ENCODE measurements at regions not wholly inside any gene's neighbourhood (a gene's known extent, or its start where the extent isn't known, plus 50 kb on each side); places are given as distances from the start of the nearest gene placed in this dataset.

DNA sequence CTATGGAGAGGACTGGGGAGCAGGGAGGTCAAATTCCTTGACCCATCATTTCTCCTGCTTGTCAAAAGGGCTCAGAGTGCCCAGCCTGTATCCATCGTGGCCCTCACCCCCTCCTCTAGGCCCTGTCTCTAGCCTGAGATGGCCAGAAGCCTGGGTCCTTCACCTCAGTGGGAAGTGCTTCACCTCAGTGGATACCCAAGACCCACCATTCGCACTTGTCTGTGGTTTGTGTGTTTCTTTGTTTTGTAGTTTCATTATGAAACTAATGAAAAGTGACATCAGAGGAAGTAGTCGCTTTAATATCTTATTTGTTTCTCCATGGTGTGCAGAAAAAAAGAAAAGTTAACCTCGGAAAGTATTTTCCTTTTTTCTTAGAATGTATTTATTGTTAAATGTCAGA is 194.0 kb upstream of the CADM1 start:
- no peak for DNase-seq

DNA sequence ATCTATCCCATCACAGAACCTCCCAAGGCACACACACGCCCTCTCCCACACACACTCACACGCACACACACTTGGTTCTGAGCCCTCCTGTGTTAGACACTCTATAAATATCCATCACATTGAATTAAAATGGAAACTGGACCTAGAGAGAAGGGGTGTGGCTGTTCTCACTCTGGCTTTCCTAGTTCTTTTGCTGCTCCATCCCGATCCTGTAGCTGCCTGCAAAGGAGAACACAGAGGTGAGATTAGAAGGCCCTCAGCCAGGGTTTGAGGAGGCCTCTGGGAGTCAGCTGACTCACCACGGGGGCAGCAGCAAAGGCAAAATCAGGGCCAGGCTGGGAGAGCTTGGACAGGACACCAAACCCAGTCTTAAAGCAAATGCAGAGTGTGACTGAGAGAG is 192.3 kb upstream of the CADM1 start:
- no peak for DNase-seq

DNA sequence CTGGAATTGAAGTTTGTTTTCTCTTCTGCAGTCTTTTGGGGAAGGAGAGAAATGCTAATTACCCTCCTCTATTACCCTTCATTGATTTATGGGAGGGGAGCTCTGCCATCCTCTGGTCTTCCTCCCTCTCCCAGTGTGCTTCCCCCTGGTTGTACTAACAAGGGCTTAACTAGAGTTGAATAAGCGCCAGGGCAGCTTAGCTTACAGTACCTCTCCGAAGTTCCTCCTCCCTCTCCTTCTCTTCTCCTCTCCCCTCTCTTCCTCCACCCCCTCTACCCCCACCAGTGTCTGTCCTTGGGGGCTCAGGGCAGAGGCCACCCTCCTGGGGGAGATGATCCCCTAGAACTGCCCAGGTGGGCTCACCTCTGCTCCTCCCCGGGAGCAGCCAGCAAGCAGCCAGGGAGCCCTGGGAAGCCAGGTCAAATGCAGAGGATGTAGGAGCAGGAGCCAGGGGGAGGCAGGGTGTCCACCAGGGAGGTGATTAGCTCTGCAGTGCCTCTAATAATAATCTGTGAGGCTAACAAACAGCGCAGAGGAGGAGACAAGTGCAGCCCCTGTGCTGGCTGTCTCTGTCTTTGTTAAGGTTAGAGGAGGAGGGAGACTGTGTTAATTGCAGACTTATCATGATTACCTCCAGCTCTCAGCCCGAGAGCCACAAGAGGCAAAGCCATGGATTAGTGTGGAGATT is 191.6 kb upstream of the CADM1 start:
- no peak for DNase-seq

DNA sequence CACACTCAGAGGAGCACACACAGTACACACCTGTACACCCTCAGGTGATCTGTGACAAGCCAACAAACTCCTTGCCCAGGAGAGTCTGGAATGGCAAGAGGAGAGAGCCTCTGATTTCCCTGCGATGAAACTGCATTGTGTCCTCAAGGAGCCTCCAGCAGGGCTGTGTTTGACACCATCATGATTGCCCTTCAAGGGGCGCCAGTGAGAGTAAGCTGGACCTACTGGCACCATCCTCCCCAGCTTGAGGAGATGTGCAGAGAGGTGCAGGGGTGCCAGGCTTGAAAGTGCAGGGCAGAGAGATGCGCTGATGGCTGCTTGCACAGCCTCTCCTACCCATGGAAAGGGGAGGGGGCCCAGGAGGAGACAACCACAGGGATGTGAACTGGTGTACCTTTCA is 188.8 kb upstream of the CADM1 start:
- DNase-seq = no peak

- DNase-seq = no peak
These were observed 186.8 kb upstream of the CADM1 start for GRCh38 chr11:115691030-115691429.

- no peak for DNase-seq
These were observed 183.7 kb upstream of the CADM1 start for GRCh38 chr11:115687934-115688333.

DNA sequence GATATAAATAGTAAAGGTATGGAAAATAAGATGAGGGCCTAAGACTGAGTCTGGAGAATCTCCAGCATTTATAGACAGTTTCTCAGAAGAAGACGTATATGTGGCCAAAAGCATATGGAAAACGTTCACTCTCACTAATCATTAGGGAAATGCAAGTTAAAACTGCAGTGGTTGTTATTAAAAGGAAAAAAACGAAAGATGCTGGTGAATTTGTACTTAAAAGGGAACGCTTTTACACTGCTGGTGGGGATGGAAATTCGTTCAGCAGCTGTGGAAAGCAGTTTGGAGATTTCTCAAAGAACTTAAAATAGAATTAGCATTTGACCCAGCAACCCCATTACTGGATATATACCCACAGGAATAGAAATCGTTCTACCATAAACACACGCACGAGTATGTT is 180.5 kb upstream of the CADM1 start:
- DNase-seq = no peak

- DNase-seq = no peak
These were observed 179.9 kb upstream of the CADM1 start for GRCh38 chr11:115684135-115684534.

GRCh38 chr11:115682888-115683287 is 178.7 kb upstream of the CADM1 start:
- DNase-seq = no peak

- DNase-seq = no peak
These were observed 177.9 kb upstream of the CADM1 start for GRCh38 chr11:115682101-115682500.

- DNase-seq = no peak
These were observed 175.7 kb upstream of the CADM1 start for GRCh38 chr11:115679945-115680344.

- peak; percentile 0 for DNase-seq
These were observed 174.7 kb upstream of the CADM1 start for GRCh38 chr11:115678942-115679341.

GRCh38 chr11:115677190-115677589 is 173.0 kb upstream of the CADM1 start:
- DNase-seq = no peak

DNA sequence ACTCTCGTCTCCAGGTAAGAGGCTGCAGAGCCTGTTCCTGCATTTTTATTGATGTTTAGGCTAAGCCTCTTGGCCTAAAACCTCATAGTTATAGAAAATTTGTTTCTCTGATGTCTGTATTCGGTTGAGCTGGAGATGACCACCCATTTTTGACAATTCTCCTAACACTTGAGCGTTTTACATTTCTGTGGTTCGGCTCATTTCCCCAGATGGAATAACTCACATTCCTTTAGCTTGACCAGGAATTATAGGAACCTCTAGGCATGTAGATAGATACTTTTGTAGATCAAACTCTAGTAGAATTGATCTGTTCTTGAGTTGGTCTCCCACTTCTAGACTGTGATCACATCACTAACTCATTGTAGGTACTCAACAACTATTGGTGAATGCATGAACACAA is 172.6 kb upstream of the CADM1 start:
- DNase-seq = no peak

GRCh38 chr11:115676206-115676605 is 172.0 kb upstream of the CADM1 start:
- peak; percentile 1 for DNase-seq

DNA sequence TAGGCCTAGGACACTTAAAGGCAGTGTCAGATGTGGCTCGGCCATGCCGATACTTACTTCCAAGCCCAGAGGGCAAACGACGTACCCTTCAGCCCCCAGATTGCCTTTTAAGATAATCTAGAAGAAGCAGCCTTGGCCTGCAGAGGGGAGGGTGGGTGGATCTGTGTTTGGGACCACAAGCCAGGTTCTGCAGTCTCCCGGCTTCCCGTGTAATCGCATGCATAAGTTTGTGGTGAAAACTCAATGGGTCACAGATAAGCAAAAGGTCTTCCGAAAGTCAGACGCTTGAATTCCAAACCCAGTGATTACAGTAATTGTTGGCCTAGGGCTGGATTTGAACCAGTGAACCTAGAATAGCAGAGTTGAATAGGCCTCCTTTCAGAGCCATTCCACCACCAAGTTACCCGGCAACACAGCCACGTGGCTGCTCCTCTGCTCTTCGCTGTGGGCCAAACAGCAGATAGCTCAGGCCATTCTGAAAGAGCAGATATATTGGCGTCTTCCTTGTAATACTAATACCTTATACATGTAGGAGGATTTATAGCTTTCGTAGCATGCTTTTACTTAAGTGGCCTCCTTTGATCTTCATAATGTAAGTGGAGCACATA is 170.8 kb upstream of the CADM1 start:
- DNase-seq = no peak

DNA sequence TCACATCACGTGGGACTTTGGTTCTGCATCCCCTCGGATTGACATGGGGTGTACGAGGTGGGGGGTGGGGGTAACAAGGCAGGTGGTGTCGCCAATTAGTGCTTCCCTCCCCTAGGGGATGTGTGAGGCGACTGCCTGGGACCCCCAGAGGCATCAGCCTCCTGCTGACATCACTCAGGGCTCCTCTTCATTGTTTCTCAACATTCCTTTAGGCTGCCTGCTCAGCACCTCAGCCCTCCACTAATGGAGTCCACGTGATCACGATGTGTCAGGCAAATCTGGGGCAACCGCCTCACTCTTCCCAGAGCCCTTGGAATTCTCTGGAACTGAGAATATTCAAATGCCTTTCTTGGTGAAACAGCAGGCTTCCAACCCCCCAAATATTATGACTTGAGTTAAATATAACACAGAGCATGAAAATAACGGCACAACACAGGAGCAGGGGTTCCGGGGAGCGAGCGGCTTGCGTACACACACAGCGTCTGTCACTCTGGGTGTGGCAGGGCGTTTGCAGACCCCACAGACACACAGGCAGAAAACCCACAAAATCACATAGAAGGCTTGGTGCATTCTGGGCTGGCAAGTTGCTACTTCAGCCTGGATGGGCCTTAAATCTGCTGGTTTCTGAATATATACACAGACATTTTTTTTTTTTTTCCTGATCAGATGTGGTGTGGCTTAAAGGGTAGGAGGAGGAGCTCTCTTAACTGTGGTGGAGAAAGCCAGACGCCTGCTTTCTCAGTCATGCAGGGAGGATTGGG is 170.1 kb upstream of the CADM1 start:
- no peak for DNase-seq

GRCh38 chr11:115673720-115674119 is 169.5 kb upstream of the CADM1 start:
- no peak for DNase-seq

GRCh38 chr11:115672999-115673411 is 168.8 kb upstream of the CADM1 start:
- DNase-seq = peak; percentile 3

DNA sequence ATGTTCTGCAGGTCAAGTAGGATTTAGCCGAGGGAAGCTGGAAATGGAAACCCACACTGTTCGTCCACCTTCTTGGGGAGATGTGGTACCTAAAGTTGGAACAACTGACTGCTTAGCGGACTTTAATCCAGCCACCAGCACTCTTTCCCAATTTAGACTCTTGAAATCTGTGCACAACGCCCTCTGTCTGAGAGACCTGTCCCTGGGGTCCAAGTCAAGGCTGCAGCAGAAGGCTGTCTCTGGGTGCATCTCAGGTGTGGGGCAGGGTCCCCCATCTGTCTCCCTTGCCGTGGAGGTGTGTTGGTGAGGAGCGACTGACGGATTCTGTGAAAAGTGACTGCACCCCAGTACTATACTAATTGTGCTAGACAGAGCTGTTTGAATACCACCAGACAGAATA is 168.2 kb upstream of the CADM1 start:
- DNase-seq = no peak

DNA sequence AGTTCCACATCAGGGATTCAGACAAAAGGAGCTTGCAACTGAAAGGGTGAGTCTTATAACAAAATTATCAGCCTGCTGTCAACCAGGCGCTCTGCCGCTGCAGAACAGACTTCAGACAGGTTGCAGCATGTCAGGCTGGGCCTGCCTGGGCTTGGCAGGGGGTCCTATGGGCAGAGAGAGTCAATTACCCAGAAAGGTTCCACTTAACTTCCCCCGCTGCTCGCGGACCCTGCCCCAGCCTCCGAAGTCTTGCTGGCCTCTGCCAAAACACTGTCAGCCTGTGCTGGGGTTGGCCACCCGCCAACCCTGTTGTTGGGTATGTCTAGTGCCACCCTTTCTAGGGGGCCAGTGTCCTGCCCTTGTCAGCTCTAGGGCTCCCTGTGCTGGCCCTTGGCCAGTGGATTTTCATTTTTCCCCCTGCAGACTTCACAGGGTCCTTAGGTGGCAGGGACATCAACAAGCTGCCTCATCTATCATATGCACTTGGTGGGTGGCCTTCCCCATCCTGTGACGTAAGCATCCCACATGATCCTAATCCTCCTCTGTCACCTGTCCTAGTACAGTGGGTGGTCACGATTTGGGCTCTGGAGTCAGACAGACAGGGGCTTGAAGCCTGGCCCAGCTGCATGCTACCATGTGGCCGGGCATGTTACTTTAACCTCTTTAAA is 166.5 kb upstream of the CADM1 start:
- DNase-seq = peak; percentile 38

- DNase-seq = no peak
These were observed 161.7 kb upstream of the CADM1 start for GRCh38 chr11:115665958-115666357.

- no peak for DNase-seq
These were observed 161.1 kb upstream of the CADM1 start for GRCh38 chr11:115665175-115665821.
